ENCODE measurements at regions not wholly inside any gene's neighbourhood (a gene's known extent, or its start where the extent isn't known, plus 50 kb on each side); places are given as distances from the start of the nearest gene placed in this dataset.
"Not testable (repeated sequence)": the region's sequence is repeated elsewhere in the genome, so short reads cannot be mapped to it uniquely, and the experiment has no call there.

GRCh38 chr9:129544761-129545160 is 76.1 kb downstream of the C9orf50 start:
- no peak for DNase-seq

DNA sequence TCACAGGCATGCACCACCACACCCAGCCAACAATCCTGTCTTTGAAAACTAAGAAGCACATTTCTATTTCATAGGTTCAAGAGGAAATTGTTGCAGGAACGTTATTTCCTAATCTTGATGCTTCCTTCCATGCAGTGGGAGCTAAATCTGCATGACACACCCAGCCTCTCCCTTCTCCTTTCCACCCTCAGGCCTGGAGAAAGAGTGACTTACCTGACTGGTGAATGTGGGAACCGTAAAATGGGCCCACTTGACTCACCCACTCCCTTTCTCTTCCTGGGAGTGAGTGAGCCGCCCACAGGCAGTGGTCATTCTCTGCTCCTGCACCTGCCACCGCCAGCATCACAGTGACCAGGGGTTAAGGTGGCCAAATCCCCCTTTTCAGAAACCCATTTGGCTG is 78.2 kb downstream of the C9orf50 start:
- no peak for DNase-seq

DNA sequence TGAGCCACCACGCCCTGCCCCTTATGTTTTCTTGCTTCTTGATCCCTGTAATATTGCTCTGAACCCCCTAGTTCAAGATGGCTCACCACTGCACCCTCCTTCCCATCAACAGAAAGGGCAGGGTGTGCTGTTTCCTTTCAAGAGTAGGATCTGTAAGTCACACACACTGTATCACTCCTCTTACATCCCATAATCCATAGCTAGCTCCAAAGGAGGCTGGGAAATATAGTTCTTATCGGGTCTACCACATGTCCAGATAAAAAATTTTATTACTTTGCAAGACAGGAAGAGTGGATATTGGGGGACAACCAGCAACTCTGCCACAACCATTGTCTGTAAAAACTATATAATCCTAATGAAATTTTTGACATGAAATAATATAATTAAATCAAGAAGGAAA is 79.6 kb downstream of the C9orf50 start:
- no peak for DNase-seq

DNA sequence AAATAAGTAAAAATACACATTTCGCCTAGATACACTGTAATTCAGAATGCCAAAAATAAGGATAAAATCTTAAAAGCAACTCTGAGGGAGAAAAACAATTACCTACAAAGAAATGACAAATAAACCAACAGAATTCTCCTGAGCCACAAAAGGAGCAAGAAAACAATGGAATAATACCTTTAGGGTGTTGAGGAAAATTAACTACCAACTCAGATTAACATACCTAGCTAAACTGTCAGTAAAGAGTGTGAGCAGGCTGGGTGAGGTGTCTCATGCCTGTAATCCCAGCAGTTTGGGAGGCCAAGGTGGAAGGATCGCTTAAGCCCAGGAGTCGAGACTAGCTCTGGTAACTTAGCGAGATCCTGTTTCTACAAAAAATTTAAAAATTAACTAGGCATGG is 81.5 kb downstream of the C9orf50 start:
- no peak for DNase-seq

- not testable (repeated sequence) for DNase-seq
These were observed 89.0 kb downstream of the C9orf50 start for GRCh38 chr9:129531860-129532402.

DNA sequence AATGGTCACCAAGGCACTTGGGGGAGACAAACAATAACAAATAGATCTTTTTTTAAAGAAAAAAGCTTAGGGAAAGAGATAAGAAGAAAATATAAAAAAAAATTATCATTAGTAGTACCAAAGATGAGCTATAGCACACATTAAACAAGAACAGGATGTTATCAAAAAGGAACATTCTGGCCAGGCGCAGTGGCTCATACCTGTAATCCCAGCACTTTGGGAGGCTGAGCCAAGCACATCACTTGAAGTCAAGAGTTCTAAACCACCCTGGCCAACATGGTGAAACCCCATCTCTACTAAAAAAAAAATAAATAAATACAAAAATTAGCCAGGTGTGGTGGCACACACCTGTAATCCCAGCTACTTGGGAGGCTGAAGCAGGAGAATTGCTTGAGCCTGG is 92.9 kb downstream of the C9orf50 start:
- DNase-seq, result not testable (repeated sequence)

DNA sequence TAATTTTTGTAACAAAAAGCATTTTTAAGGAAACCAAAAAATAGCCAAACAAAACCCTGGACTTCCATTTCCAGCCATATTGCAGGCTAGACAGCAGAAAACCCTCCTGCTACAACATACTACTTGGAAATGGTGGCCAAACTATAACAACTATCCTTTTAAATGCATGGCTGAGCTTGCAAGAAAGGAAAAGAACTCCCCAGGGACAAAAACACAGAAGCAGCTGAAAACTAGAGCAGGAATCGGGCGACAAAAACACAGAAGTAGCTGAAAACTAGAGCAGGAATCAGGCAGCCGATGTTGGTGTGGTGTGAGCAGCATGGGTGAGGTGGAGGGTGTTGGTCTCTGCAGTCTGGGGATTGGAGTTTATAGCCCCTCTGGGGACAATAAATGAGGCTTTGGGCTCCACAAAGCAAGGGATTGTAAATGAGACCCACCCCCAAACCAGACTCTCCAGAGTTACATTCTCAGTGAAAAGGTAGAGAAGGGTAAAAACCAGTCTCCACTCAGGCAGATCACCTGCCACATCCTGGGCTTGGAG is 95.2 kb downstream of the C9orf50 start:
- no peak for DNase-seq

- no peak for DNase-seq
These were observed 96.2 kb downstream of the C9orf50 start for GRCh38 chr9:129524582-129525270.

DNA sequence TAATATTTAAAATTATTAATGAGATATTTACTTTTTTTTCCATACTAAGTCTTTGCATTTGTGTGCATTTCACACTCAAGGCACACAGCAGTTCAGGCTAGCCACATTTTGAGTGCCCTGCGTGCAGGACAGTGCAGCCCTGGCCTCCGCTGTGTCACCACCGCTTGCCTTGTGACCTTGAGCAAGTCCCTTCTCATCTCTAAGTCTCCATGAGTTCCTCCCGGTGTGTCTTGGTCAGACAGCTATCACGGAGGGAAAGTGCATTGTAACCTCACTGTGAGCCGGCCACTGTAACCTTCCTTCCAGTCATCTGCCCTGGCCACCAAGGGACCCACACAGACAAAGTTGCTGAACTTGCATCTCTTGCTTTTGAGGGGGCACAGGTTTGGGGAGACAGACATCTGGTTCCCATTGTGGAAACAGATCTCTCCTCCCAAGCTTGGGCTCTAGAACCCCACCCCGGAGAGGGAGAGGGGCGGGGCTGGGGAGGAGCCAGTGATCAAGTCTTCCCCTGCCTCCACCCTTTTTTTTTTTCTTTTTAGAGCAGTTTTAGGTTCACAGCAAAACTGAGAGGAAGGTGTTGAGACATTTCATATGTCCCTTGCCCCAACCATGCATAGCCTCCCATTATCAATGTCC is 96.8 kb downstream of the C9orf50 start:
- DNase-seq, result no peak

GRCh38 chr9:129522351-129522750 is 98.5 kb downstream of the C9orf50 start:
- no peak for DNase-seq

- DNase-seq, result no peak
These were observed 100.8 kb downstream of the C9orf50 start for GRCh38 chr9:129520082-129520481.

GRCh38 chr9:129518074-129518473 is 102.8 kb downstream of the C9orf50 start:
- DNase-seq, result no peak

DNA sequence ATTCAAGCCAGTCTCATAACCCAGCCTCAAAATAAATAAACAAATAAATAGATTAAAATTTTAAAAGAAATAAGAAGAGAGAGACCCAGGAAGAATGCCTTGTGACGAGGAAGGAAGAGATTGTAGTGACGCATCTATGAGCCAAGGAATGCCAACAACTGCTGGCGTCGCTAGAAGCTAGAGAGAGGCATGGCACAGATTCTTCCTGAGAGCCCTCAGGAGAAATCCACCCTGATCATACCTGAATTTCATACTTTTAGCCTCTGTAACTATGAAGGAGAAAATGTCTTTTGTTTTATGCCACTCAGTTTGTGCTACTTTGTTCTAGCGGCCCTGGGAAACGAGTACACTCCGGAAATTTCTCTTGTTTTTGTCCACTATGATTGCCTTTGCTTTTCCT is 103.9 kb downstream of the C9orf50 start:
- no peak for DNase-seq

- DNase-seq, result no peak
These were observed 106.0 kb downstream of the C9orf50 start for GRCh38 chr9:129514891-129515290.

- no peak for DNase-seq
These were observed 106.4 kb downstream of the C9orf50 start for GRCh38 chr9:129514497-129514867.

DNA sequence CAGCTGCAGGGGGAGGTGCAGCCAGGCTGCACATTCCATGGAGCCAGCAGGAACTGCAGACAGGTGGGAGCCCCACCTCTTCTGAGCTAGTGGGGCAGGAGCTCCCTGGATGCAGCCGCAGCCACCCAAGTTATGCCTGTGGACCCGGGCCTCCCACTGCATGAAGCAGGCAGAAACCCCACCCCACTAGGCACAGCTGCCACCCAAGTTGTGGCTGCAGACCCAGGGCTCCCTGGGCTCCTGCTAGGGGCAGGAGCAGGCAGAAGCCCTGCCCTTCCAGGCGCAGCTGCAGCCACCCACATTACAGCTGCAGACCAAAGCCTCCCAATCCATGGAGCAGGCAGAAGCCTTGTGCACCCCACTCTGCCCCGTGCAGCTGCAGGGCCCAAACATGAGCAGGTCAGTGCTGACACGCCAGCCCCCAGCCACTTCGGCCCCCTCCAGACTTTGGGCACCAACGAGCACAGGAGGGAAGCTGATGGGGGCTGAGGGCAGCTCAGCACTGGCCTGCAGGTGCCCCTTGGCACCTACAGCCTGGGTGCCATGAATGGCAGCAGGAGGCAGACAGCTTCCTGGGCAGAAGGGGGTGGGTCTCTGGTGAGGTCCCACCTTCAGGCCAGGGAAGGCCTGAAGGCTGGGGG is 106.9 kb downstream of the C9orf50 start:
- no peak for DNase-seq

GRCh38 chr9:129513282-129513681 is 107.6 kb downstream of the C9orf50 start:
- DNase-seq, result no peak

- no peak for DNase-seq
These were observed 109.5 kb downstream of the C9orf50 start for GRCh38 chr9:129511285-129511900.

- no peak for DNase-seq
These were observed 111.4 kb downstream of the C9orf50 start for GRCh38 chr9:129509533-129509928.

GRCh38 chr9:129507805-129508204 is 113.1 kb downstream of the C9orf50 start:
- no peak for DNase-seq

DNA sequence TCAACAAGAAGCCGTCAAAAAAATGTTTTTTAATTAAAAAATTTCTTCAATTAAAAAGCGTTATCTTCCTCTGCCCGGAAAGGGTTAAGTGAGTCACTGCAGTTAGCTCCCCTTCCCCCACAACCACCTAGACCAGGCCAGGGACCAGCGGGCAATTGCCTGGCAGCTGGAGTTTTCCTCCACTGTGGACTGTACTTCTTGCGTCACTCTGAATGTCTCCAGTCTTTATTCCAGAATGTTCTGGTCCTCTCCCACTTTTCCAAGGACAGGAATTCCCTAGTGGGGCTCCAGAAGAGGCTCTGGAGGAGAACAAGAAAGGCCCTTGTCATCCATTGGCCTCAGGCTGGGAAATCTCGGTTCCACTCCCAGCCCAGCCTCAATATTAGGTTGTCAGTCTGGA is 114.0 kb downstream of the C9orf50 start:
- no peak for DNase-seq

DNA sequence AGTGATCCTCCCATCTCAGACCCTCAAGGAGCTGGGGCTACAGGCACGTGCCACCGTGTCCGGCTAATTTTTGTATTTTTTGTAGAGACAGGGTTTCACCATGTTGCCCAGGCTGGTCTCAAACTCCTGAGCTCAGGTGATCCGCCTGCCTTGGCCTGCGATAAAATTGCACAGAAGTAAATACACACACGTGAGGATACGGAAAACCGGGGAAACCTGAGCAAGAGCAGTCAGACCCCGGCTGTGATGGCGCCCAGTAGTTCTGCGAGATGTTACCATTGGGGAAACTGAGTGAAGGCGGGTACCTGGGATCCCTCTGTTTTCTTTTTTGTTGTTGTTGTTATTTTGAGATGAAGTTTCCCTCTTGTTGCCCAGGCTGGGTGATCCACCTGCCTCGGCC is 114.9 kb downstream of the C9orf50 start:
- no peak for DNase-seq

DNA sequence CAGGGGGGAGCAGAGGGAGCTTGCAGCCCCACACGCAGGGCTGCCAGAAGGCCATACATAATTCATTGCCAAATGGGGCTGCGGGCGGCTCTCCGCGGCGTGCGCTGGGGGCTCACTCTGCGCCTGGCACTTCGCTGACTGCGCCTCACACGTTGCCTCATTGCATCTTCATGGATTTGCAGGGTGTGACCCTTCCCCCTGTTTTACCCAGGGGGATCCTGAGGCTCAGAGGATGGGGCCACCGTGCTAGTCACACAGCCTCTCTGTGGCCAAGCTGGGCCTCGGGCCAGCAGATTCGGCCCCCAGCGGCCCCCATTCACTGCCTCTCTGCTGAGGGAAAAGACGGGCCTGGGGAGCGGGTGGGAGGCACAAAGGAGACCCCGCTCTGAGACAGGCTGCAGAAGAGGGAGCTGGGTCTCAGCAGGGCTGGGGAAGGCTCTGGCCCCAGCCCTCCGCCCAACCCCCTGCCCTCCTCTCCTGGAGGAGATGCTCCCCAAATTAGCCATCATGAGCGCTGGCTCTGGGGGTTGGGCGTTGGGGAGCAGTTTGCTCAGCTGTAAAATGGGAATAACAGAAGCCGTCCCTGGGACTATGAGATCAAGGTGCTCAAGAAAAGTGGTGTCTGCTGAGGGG is 115.5 kb downstream of the C9orf50 start:
- DNase-seq, result no peak

All from NCI-H1436 treated with DMSO at 0.1 percent for 48 hours (cell line).